Astrocyte (in vitro differentiated cells and primary cell): ENCODE measurements at regions not wholly inside any gene's neighbourhood (a gene's known extent, or its start where the extent isn't known, plus 50 kb on each side); places are given as distances from the start of the nearest gene placed in this dataset.

Experiments used
- EZH2 ChIP-seq: IDR thresholded peaks from 2 replicates; pipeline ENCODE4 v1.6.1; 2012; ENCODE audit warnings: mild to moderate bottlenecking, low read length, inconsistent platforms; ENCODE audit not compliant: insufficient read depth
- TF ChIP-seq, protein P1 (sequence below): IDR thresholded peaks from 2 replicates; pipeline ENCODE4 v1.5.1; 2011; ENCODE audit warnings: low read depth, mild to moderate bottlenecking, inconsistent platforms, low read length, moderate library complexity; ENCODE audit not compliant: insufficient read depth

DNA sequence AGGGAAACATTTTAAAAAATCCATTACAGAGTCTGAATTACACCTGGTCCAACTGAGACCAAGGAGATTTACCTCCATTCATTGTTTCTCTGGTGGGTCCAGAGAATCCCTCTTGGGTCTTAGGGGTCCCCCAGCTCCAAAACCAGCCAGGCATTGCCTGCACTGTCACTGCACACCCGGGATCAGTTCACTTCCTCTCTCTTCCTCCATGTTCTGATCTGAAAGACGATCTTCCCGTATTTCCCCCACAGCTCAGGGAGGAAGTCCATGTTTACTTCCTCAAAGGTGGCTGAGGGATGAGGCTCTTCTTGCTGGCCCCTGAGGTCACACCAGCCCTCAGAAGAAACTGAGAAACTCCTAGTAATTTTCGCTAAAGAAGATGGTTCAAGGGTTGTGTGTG, 159.7 kb downstream of the BMP7 start:
- TF ChIP-seq, protein P1, sequence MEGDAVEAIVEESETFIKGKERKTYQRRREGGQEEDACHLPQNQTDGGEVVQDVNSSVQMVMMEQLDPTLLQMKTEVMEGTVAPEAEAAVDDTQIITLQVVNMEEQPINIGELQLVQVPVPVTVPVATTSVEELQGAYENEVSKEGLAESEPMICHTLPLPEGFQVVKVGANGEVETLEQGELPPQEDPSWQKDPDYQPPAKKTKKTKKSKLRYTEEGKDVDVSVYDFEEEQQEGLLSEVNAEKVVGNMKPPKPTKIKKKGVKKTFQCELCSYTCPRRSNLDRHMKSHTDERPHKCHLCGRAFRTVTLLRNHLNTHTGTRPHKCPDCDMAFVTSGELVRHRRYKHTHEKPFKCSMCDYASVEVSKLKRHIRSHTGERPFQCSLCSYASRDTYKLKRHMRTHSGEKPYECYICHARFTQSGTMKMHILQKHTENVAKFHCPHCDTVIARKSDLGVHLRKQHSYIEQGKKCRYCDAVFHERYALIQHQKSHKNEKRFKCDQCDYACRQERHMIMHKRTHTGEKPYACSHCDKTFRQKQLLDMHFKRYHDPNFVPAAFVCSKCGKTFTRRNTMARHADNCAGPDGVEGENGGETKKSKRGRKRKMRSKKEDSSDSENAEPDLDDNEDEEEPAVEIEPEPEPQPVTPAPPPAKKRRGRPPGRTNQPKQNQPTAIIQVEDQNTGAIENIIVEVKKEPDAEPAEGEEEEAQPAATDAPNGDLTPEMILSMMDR: no peak
- TF ChIP-seq EZH2: no peak
